H1 (cell line): ENCODE measurements at regions not wholly inside any gene's neighbourhood (a gene's known extent, or its start where the extent isn't known, plus 50 kb on each side); places are given as distances from the start of the nearest gene placed in this dataset.

Source experiments
- ASH2L ChIP-seq: fragments of 200-600, 300-600 bp; sonication (generic); IDR thresholded peaks from one replicate; pipeline ENCODE4 v1.7.1; 2017; ENCODE audit warnings: low read length
- BACH1 ChIP-seq: IDR thresholded peaks from 2 replicates; pipeline ENCODE4 v1.6.1; 2012; ENCODE audit warnings: low read length, improper control_type of control experiment
- BRCA1 ChIP-seq: IDR thresholded peaks from 2 replicates; pipeline ENCODE4 v1.6.1; 2012; ENCODE audit warnings: low read depth, low read length, improper control_type of control experiment
- CREB1 ChIP-seq: IDR thresholded peaks from 2 replicates; pipeline ENCODE4 v1.6.1; 2012; ENCODE audit warnings: inconsistent platforms
- EZH2 ChIP-seq: fragments of 200-600 bp; sonication (generic); IDR thresholded peaks from 2 replicates; pipeline ENCODE4 v1.7.1; 2012; ENCODE audit warnings: low read depth, mild to moderate bottlenecking, moderate library complexity, low read length, inconsistent platforms; ENCODE audit not compliant: severe bottlenecking
- HDAC2 ChIP-seq, 2 experiments: fragments of 300-600 bp in 1 of 2; sonication (generic) in 1 of 2; IDR thresholded peaks; 2 replicates each; pipeline ENCODE4 v1.6.1; 2011 to 2012; ENCODE audit warnings: low read depth in 2 of 2, low read length in 2 of 2, mild to moderate bottlenecking in 2 of 2, moderate library complexity in 2 of 2, borderline replicate concordance in 1 of 2, inconsistent platforms in 1 of 2
- JUN ChIP-seq: IDR thresholded peaks from 2 replicates; pipeline ENCODE4 v1.6.1; 2011; ENCODE audit warnings: low read depth, mild to moderate bottlenecking, improper control_type of control experiment, low read length
- KDM1A ChIP-seq: fragments of 200-600, 300-600 bp; sonication (generic); IDR thresholded peaks from 2 replicates; pipeline ENCODE4 v1.7.1; 2016; ENCODE audit warnings: mild to moderate bottlenecking, low read length, borderline replicate concordance
- KDM5A ChIP-seq: fragments of 200-600 bp; IDR thresholded peaks from 2 replicates; pipeline ENCODE4 v1.7.1; 2012; ENCODE audit warnings: mild to moderate bottlenecking, low read length, inconsistent platforms, mixed read lengths
- MAFK ChIP-seq: IDR thresholded peaks from 2 replicates; pipeline ENCODE4 v1.6.1; 2012; ENCODE audit warnings: low read depth, mild to moderate bottlenecking, improper control_type of control experiment, low read length
- POLR2A ChIP-seq, 2 experiments: IDR thresholded peaks; 1 replicate in 1 of 2; 2 replicates in 1 of 2; pipeline ENCODE4 v1.6.1; 2011; ENCODE audit warnings: low read depth in 2 of 2, low read length in 2 of 2, mild to moderate bottlenecking in 2 of 2; ENCODE audit errors: control extremely low read depth in 1 of 2
- POLR2AphosphoS5 ChIP-seq: IDR thresholded peaks from 2 replicates; pipeline ENCODE4 v1.6.1; 2011; ENCODE audit warnings: low read depth, low read length
- POU5F1 ChIP-seq: IDR thresholded peaks from 2 replicates; pipeline ENCODE4 v1.6.1; 2011; ENCODE audit warnings: low read depth, mild to moderate bottlenecking, low read length, moderate library complexity
- RAD21 ChIP-seq, 2 experiments: IDR thresholded peaks in 1 of 2; conservative IDR thresholded peaks in 1 of 2; 2 replicates each; pipeline ENCODE4 v1.6.1; 2011; ENCODE audit warnings: low read depth in 2 of 2, low read length in 2 of 2, improper control_type of control experiment in 1 of 2, inconsistent platforms in 1 of 2, mild to moderate bottlenecking in 1 of 2, moderate library complexity in 1 of 2
- SP2 ChIP-seq: IDR thresholded peaks from 2 replicates; pipeline ENCODE4 v1.6.1; 2012; ENCODE audit warnings: mild to moderate bottlenecking, low read length, inconsistent platforms
- TAF1 ChIP-seq: IDR thresholded peaks from 2 replicates; pipeline ENCODE4 v1.6.1; 2011; ENCODE audit warnings: mild to moderate bottlenecking, low read depth, low read length
- TCF12 ChIP-seq: IDR thresholded peaks from 2 replicates; pipeline ENCODE4 v1.6.1; 2011; ENCODE audit warnings: low read depth, mild to moderate bottlenecking, low read length
- TF ChIP-seq, protein P1 (sequence below), 3 experiments: IDR thresholded peaks; 1 replicate in 2 of 3; 2 replicates in 1 of 3; pipeline versions ENCODE4 v1.5.1 to v1.6.1; 2011; ENCODE audit warnings: low read length in 3 of 3, mild to moderate bottlenecking in 3 of 3, inconsistent platforms in 2 of 3, low read depth in 1 of 3, moderate library complexity in 1 of 3; ENCODE audit not compliant: insufficient read depth in 1 of 3; ENCODE audit errors: control extremely low read depth in 1 of 3
- TF ChIP-seq, protein P2 (sequence below): IDR thresholded peaks from 2 replicates; pipeline ENCODE4 v1.6.1; 2012; ENCODE audit warnings: low read length, inconsistent platforms
- TF ChIP-seq, protein P3 (sequence below): IDR thresholded peaks from 2 replicates; pipeline ENCODE4 v1.6.1; 2012; ENCODE audit warnings: inconsistent platforms

DNA sequence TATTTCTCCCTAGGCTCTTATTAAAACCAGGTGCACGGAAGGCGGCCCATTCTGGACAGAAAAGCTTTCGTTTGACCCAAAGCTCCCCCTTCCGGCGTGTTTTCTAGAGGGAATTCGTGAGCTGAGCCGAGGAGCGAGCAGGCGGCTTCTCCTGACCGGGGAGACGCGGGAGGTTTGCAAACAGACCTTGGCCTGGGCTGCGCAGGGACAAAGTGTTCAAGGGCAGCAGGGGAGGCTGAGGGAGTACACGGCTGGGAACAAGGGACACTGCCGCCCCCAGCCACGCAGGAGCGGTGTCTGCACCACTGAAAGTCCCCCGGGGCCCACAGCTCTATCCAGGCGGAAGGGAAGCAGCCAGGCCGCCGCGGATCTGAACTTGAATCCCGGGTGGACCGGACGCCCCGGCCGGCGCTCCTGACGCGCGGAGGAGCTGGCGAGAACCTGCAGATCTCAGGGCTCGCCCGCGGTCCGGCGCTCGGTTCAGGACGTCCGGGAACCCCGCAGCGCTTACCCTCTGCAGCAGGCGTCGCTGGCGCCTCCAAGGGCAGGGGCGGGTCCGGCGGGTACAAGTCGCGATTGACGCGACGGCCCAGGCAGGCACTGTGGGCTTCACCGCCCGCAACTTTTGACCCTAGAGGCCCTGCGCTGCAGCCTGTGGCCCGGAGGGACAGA, 101.9 kb downstream of the WT1 start (continued):
- TF ChIP-seq, protein P1, sequence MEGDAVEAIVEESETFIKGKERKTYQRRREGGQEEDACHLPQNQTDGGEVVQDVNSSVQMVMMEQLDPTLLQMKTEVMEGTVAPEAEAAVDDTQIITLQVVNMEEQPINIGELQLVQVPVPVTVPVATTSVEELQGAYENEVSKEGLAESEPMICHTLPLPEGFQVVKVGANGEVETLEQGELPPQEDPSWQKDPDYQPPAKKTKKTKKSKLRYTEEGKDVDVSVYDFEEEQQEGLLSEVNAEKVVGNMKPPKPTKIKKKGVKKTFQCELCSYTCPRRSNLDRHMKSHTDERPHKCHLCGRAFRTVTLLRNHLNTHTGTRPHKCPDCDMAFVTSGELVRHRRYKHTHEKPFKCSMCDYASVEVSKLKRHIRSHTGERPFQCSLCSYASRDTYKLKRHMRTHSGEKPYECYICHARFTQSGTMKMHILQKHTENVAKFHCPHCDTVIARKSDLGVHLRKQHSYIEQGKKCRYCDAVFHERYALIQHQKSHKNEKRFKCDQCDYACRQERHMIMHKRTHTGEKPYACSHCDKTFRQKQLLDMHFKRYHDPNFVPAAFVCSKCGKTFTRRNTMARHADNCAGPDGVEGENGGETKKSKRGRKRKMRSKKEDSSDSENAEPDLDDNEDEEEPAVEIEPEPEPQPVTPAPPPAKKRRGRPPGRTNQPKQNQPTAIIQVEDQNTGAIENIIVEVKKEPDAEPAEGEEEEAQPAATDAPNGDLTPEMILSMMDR (IDR thresholded peaks at IDR 0.05; ENCODE audit: control extremely low read depth in 1 of 3, insufficient read depth in 1 of 3, low read depth in 1 of 3, low read length in 3 of 3): peak; percentile 25 to 45 (median 40)
- peak; percentile 70 for TF ChIP-seq ASH2L
- no peak for TF ChIP-seq TAF1
- no peak for TF ChIP-seq MAFK
- no peak for TF ChIP-seq SP2
- no peak for TF ChIP-seq KDM5A
- TF ChIP-seq TCF12: no peak
- TF ChIP-seq, protein P2, sequence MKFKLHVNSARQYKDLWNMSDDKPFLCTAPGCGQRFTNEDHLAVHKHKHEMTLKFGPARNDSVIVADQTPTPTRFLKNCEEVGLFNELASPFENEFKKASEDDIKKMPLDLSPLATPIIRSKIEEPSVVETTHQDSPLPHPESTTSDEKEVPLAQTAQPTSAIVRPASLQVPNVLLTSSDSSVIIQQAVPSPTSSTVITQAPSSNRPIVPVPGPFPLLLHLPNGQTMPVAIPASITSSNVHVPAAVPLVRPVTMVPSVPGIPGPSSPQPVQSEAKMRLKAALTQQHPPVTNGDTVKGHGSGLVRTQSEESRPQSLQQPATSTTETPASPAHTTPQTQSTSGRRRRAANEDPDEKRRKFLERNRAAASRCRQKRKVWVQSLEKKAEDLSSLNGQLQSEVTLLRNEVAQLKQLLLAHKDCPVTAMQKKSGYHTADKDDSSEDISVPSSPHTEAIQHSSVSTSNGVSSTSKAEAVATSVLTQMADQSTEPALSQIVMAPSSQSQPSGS: no peak
- TF ChIP-seq, protein P3, sequence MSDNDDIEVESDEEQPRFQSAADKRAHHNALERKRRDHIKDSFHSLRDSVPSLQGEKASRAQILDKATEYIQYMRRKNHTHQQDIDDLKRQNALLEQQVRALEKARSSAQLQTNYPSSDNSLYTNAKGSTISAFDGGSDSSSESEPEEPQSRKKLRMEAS: peak; percentile 69
- TF ChIP-seq KDM1A: no peak
- TF ChIP-seq HDAC2 (IDR thresholded peaks at IDR 0.05; ENCODE audit: borderline replicate concordance in 1 of 2, low read depth in 2 of 2, low read length in 2 of 2): peak; percentile 42 to 56; a peak in 1 of 4 replicates
- TF ChIP-seq RAD21 (IDR thresholded peaks at IDR 0.05 in 1 of 2, conservative IDR thresholded peaks at IDR 0.05 in 1 of 2; ENCODE audit: low read depth in 2 of 2, low read length in 2 of 2): peak in 1 of 2 experiments; percentile 31; a peak in 1 of 4 replicates
- no peak for TF ChIP-seq EZH2
- no peak for TF ChIP-seq JUN
- TF ChIP-seq BRCA1: no peak
- TF ChIP-seq POU5F1: no peak
- 0 out of 3 replicates have a peak, but pooled peaks of 1 of the 2 experiments have one; percentile 25 for TF ChIP-seq POLR2A (IDR thresholded peaks at IDR 0.05; ENCODE audit: control extremely low read depth in 1 of 2, low read depth in 2 of 2, low read length in 2 of 2)
- TF ChIP-seq BACH1: peak; percentile 62; the same call in 1 of the 2 replicates
- TF ChIP-seq CREB1: peak; percentile 43; the same call in 1 of the 2 replicates
- no peak for TF ChIP-seq POLR2AphosphoS5
